Stomach (tissue), 4 donors: ENCODE measurements at regions not wholly inside any gene's neighbourhood (a gene's known extent, or its start where the extent isn't known, plus 50 kb on each side); places are given as distances from the start of the nearest gene placed in this dataset.

ENCODE experiments used
- CTCF ChIP-seq, 7 experiments: fragments of 450-650 bp in 4 of 7; fragments of 200-600 bp in 3 of 7; sonication (generic) in 3 of 7; IDR thresholded peaks; one replicate each; pipeline ENCODE4 v1.5.1; 2016 to 2019; ENCODE audit warnings: antibody characterized with exemption in 7 of 7, control low read depth in 2 of 7, mild to moderate bottlenecking in 1 of 7
- EP300 ChIP-seq: sonication (generic); formaldehyde crosslinking; IDR thresholded peaks from one replicate; pipeline ENCODE4 v1.6.1; 2017; ENCODE audit warnings: antibody characterized with exemption
- POLR2A ChIP-seq, 4 donors: fragments of 450-650 bp; IDR thresholded peaks; one replicate each; pipeline ENCODE4 v1.6.1; 2016; ENCODE audit warnings: antibody characterized with exemption in 4 of 4, control low read depth in 2 of 4, mild to moderate bottlenecking in 1 of 4, moderate library complexity in 1 of 4

- TF ChIP-seq CTCF (IDR thresholded peaks at IDR 0.05) (no peak), EP300 (no peak), POLR2A (IDR thresholded peaks at IDR 0.05) (no peak)
Observed at GRCh38 chr14:87494010-87494409, 499.0 kb downstream of the GALC start.
